ENCODE measurements at regions not wholly inside any gene's neighbourhood (a gene's known extent, or its start where the extent isn't known, plus 50 kb on each side); places are given as distances from the start of the nearest gene placed in this dataset.

DNA sequence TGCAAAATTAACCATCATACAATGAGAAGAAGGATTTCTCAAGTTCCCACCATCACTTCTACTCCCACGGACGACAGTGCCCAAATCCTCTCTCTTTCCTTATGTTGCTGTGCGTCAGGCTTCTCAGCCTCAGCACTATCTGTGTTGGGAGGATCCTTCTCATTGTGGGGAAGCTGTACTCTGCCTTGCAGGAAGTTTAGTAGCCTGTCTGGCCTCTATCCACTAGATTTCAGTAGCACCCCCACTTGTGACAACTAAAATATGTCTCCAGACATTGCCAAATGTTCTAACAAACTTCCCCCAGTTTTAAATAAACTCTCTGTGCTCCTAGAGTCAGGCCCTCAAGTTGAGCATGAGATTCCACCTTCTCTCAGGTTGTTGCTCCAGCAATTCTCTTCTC, 545.9 kb upstream of the ZFP42 start:
- CTCF ChIA-PET (ENCODE audit: low intra/inter-chr PET ratio, low total read pairs) = no interaction called here
- Histone ChIP-seq H3K4me3 (replicated peaks in 1 of 3; ENCODE audit: insufficient read depth in 1 of 3, low read depth in 2 of 3, low read length in 3 of 3) (no peak overlapping the region), H3K36me3 (replicated peaks in 1 of 2; ENCODE audit: control insufficient read depth in 1 of 2, insufficient read depth in 2 of 2, low read length in 2 of 2) (no peaks in the 10 kb centered on the region), H3K79me2 (ENCODE audit: insufficient read depth, low read length) (no peaks in the 10 kb centered on the region), H3K4me1 (ENCODE audit: insufficient read depth, low read length) (no peaks in the 10 kb centered on the region), H3K27ac (ENCODE audit: extremely low read length, insufficient read depth, low read length) (no peak overlapping the region), H3K9me3 (ENCODE audit: low read length) (no peaks in the 10 kb centered on the region), H3K4me2 (ENCODE audit: low read depth, low read length) (no peak overlapping the region), H3K27me3 (ENCODE audit: control insufficient read depth in 1 of 2, insufficient read depth in 2 of 2, low read length in 2 of 2) (peaks cover 0 to 19% of the 10 kb centered on the region in 2 experiments; a peak in 2 of 5 replicates), H4K20me1 (ENCODE audit: insufficient read depth, low read length) (no peaks in the 10 kb centered on the region), H3K9ac (ENCODE audit: insufficient read depth, low read depth, low read length) (no peak overlapping the region), H2AFZ (ENCODE audit: low read length) (no peak overlapping the region)
- intact Hi-C loops (cut with micrococcal nuclease; ENCODE audit: unreplicated experiment) (no loop called here), in situ Hi-C loops (cut with HindIII; ENCODE audit: extremely low pct_ligation_motif_present, low pct_unique_long_range_greater_than_20kb) (no loop called here)
- 22% methylated on average over 3 of the region's 3 CpGs for WGBS (ENCODE audit: low lambda C conversion rate)
- TF ChIP-seq NCOA2 (CRISPR knock-in tag; IDR thresholded peaks at IDR 0.05) (no peak), ZC3H4 (CRISPR knock-in tag; IDR thresholded peaks at IDR 0.05; ENCODE audit: borderline replicate concordance) (no peak)
- TF ChIP-seq, protein P1, sequence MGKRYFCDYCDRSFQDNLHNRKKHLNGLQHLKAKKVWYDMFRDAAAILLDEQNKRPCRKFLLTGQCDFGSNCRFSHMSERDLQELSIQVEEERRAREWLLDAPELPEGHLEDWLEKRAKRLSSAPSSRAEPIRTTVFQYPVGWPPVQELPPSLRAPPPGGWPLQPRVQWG (CRISPR knock-in tag; IDR thresholded peaks at IDR 0.05; ENCODE audit: borderline replicate concordance, low read depth) = no peak
- FAIRE-seq (no peak), DNase-seq (ENCODE audit: low spot score) (no peak), ATAC-seq (no peak)
- POLR2A ChIA-PET = no interaction called here
- no TSS peak for BruUV-seq (replicated peaks)

DNA sequence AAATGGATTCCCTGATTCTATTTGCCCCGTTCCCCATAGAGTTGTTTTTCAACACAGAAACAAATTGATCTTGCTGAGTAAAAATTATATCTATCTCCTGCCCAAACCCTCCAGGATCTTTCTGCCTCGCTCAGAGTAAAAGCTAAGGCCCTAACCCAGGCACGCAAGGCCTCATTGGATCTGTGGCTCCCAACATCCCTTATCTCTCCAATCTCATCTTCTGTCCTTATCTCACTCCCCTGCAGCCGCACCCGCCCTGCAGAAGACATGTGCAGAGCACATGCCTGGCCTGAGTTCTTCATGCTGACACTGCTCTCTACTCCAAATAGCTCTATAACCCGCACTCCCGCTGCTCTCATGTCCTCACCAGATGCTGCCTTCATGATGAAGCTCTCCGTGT, 543.8 kb upstream of the ZFP42 start:
- H3K4me2 ChIP-seq (ENCODE audit: low read depth, low read length) = no peak overlapping the region
- H3K79me2 ChIP-seq (ENCODE audit: insufficient read depth, low read length) = no peaks in the 10 kb centered on the region
- H3K9me3 ChIP-seq (ENCODE audit: low read length) = no peaks in the 10 kb centered on the region
- no peak overlapping the region for H3K27ac ChIP-seq (ENCODE audit: extremely low read length, insufficient read depth, low read length)
- no peak overlapping the region for H3K4me3 ChIP-seq (replicated peaks in 1 of 3; ENCODE audit: insufficient read depth in 1 of 3, low read depth in 2 of 3, low read length in 3 of 3)
- in situ Hi-C loops (cut with HindIII; ENCODE audit: extremely low pct_ligation_motif_present, low pct_unique_long_range_greater_than_20kb) = no loop called here
- no peaks in the 10 kb centered on the region for H3K36me3 ChIP-seq (replicated peaks in 1 of 2; ENCODE audit: control insufficient read depth in 1 of 2, insufficient read depth in 2 of 2, low read length in 2 of 2)
- no peak for DNase-seq (ENCODE audit: low spot score)
- H2AFZ ChIP-seq (ENCODE audit: low read length) = no peak overlapping the region
- POLR2A ChIA-PET = no interaction called here
- intact Hi-C loops (cut with micrococcal nuclease; ENCODE audit: unreplicated experiment) = no loop called here
- no peak for ATAC-seq
- 4% methylated on average over 7 of the region's 8 CpGs for WGBS (ENCODE audit: low lambda C conversion rate)
- no peaks in the 10 kb centered on the region for H3K4me1 ChIP-seq (ENCODE audit: insufficient read depth, low read length)
- CTCF ChIA-PET (ENCODE audit: low intra/inter-chr PET ratio, low total read pairs) = no interaction called here
- peaks cover 0 to 19% of the 10 kb centered on the region in 2 experiments; a peak in 2 of 5 replicates for H3K27me3 ChIP-seq (ENCODE audit: control insufficient read depth in 1 of 2, insufficient read depth in 2 of 2, low read length in 2 of 2)
- no peak overlapping the region for H3K9ac ChIP-seq (ENCODE audit: insufficient read depth, low read depth, low read length)
- BruUV-seq (replicated peaks) = no TSS peak
- no peaks in the 10 kb centered on the region for H4K20me1 ChIP-seq (ENCODE audit: insufficient read depth, low read length)
- no peak for FAIRE-seq
- TF ChIP-seq KDM5B (CRISPR knock-in tag; IDR thresholded peaks at IDR 0.05; ENCODE audit: borderline replicate concordance) = no peak
- TF ChIP-seq ZNF652 (CRISPR knock-in tag; IDR thresholded peaks at IDR 0.05; ENCODE audit: borderline replicate concordance, low read depth) = no peak
- no peak for TF ChIP-seq ZNF446 (CRISPR knock-in tag; IDR thresholded peaks at IDR 0.05)
- no peak for TF ChIP-seq PHF8 (CRISPR knock-in tag; IDR thresholded peaks at IDR 0.05)
- TF ChIP-seq ZSCAN31 (CRISPR knock-in tag; IDR thresholded peaks at IDR 0.05; ENCODE audit: low read depth) = no peak
- no peak for TF ChIP-seq HIVEP1 (CRISPR knock-in tag; IDR thresholded peaks at IDR 0.05)
- TF ChIP-seq, protein P2, sequence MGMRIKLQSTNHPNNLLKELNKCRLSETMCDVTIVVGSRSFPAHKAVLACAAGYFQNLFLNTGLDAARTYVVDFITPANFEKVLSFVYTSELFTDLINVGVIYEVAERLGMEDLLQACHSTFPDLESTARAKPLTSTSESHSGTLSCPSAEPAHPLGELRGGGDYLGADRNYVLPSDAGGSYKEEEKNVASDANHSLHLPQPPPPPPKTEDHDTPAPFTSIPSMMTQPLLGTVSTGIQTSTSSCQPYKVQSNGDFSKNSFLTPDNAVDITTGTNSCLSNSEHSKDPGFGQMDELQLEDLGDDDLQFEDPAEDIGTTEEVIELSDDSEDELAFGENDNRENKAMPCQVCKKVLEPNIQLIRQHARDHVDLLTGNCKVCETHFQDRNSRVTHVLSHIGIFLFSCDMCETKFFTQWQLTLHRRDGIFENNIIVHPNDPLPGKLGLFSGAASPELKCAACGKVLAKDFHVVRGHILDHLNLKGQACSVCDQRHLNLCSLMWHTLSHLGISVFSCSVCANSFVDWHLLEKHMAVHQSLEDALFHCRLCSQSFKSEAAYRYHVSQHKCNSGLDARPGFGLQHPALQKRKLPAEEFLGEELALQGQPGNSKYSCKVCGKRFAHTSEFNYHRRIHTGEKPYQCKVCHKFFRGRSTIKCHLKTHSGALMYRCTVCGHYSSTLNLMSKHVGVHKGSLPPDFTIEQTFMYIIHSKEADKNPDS (CRISPR knock-in tag; IDR thresholded peaks at IDR 0.05) = no peak
- TF ChIP-seq ZSCAN30 (CRISPR knock-in tag; IDR thresholded peaks at IDR 0.05) = no peak
- TF ChIP-seq SP140L (CRISPR knock-in tag; IDR thresholded peaks at IDR 0.05; ENCODE audit: borderline replicate concordance) = no peak
- no peak for TF ChIP-seq ONECUT2 (CRISPR knock-in tag; IDR thresholded peaks at IDR 0.05)
- TF ChIP-seq HMGA1 (CRISPR knock-in tag; conservative IDR thresholded peaks at IDR 0.05) = no peak
- no peak for TF ChIP-seq ZNF10 (CRISPR knock-in tag; IDR thresholded peaks at IDR 0.05; ENCODE audit: borderline replicate concordance, low read depth)
- no peak for TF ChIP-seq PLRG1 (conservative IDR thresholded peaks at IDR 0.05)
- TF ChIP-seq ZNF644 (CRISPR knock-in tag; IDR thresholded peaks at IDR 0.05; ENCODE audit: low read depth) = no peak
- TF ChIP-seq NFE2L1 (CRISPR knock-in tag; IDR thresholded peaks at IDR 0.05; ENCODE audit: borderline replicate concordance) = no peak
